HepG2 (cell line): ENCODE measurements at regions not wholly inside any gene's neighbourhood (a gene's known extent, or its start where the extent isn't known, plus 50 kb on each side); places are given as distances from the start of the nearest gene placed in this dataset.

Experiments
- ATAC-seq: fragments of 200-7000 bp; cut with Tn5 transposase; 3 replicates; pipeline ENCODE4 v1.9.1; 2020; ENCODE audit warnings: mild to moderate bottlenecking, moderate library complexity
- BruUV-seq: library from RNA; stranded (reverse); fragments of 400-500 nt; replicated peaks from 2 replicates; lab custom pipeline; 2021; lab: Mats Ljungman, UMichigan
- CTCF ChIA-PET: fragments of 300-600 bp; formaldehyde crosslinking; extraction: SDS; loops from one replicate; lab custom pipeline; 2021; ENCODE audit warnings: low total read pairs, inconsistent platforms, low intra/inter-chr PET ratio; lab: Yijun Ruan, JAX
- POLR2A ChIA-PET: fragments of 350-600 bp; sonication (Branson Sonifier 250); formaldehyde crosslinking; loops from one replicate; lab custom pipeline; 2020; ENCODE audit warnings: antibody characterized with exemption, inconsistent platforms; lab: Yijun Ruan, JAX
- DNase-seq: peaks from one replicate; pipeline ENCODE4 v3.0.0-alpha.2; 2015; ENCODE audit warnings: low spot score
- FAIRE-seq: peaks from 3 replicates; lab custom pipeline; 2011; peaks lifted over from hg19 to GRCh38; lab: Jason Lieb, UNC
- H2AFZ ChIP-seq: one replicate; pipeline ENCODE4 v1.6.1; 2011; ENCODE audit warnings: low read length, inconsistent platforms
- H3K27ac ChIP-seq: fragments of 300-600 bp; 3 replicates; pipeline ENCODE4 v1.8.0; 2011; ENCODE audit warnings: mixed run types, mild to moderate bottlenecking, mixed read lengths, low read length, inconsistent platforms; ENCODE audit not compliant: insufficient read depth; ENCODE audit errors: extremely low read length
- H3K27me3 ChIP-seq, 2 experiments: fragments of 200-600 bp in 1 of 2; 2 replicates in 1 of 2; 3 replicates in 1 of 2; pipeline versions ENCODE4 v1.6.0 to v1.8.0; 2011; ENCODE audit warnings: low read length in 2 of 2, mild to moderate bottlenecking in 2 of 2, moderate library complexity in 2 of 2, inconsistent platforms in 1 of 2; ENCODE audit not compliant: insufficient read depth in 2 of 2, control insufficient read depth in 1 of 2
- H3K36me3 ChIP-seq, 2 experiments: fragments of 200-600 bp in 1 of 2; replicated peaks in 1 of 2; 2 replicates in 1 of 2; 3 replicates in 1 of 2; pipeline versions ENCODE4 v1.5.1 to v1.8.0; 2011; ENCODE audit warnings: low read length in 2 of 2, inconsistent platforms in 1 of 2; ENCODE audit not compliant: insufficient read depth in 2 of 2, control insufficient read depth in 1 of 2
- H3K4me1 ChIP-seq: 2 replicates; pipeline ENCODE4 v1.5.1; 2012; ENCODE audit warnings: low read length, inconsistent platforms; ENCODE audit not compliant: insufficient read depth
- H3K4me2 ChIP-seq: 2 replicates; pipeline ENCODE4 v1.6.0; 2011; ENCODE audit warnings: low read depth, low read length, inconsistent platforms
- H3K4me3 ChIP-seq, 3 experiments: fragments of 200-600 bp in 1 of 3; sonication (generic), shearing (Covaris generic) in 1 of 3; replicated peaks in 1 of 3; 2 replicates each; pipeline ENCODE4 v1.5.1; 2011 to 2016; ENCODE audit warnings: low read length in 3 of 3, inconsistent platforms in 2 of 3, low read depth in 2 of 3, mild to moderate bottlenecking in 2 of 3, control low read depth in 1 of 3, mixed read lengths in 1 of 3; ENCODE audit not compliant: insufficient read depth in 1 of 3
- H3K79me2 ChIP-seq: one replicate; pipeline ENCODE4 v1.6.1; 2011; ENCODE audit warnings: low read length, inconsistent platforms; ENCODE audit not compliant: insufficient read depth
- H3K9ac ChIP-seq: 2 replicates; pipeline ENCODE4 v1.6.0; 2011; ENCODE audit warnings: mild to moderate bottlenecking, low read depth, low read length, inconsistent platforms; ENCODE audit not compliant: insufficient read depth
- H3K9me3 ChIP-seq: 2 replicates; pipeline ENCODE4 v1.5.1; 2012; ENCODE audit warnings: mild to moderate bottlenecking, low read length
- H4K20me1 ChIP-seq: 2 replicates; pipeline ENCODE4 v1.6.0; 2011; ENCODE audit warnings: inconsistent platforms, mild to moderate bottlenecking, low read length, moderate library complexity; ENCODE audit not compliant: insufficient read depth
- ARNTL ChIP-seq: sonication (generic); formaldehyde crosslinking; IDR thresholded peaks from 2 replicates; pipeline ENCODE4 v1.4.0; 2020; ENCODE audit warnings: mild to moderate bottlenecking, missing genetic modification reagents
- ATF4 ChIP-seq, 2 experiments: fragments of 450-650 bp in 1 of 2; sonication (generic) in 1 of 2; formaldehyde crosslinking; IDR thresholded peaks; 2 replicates each; pipeline versions ENCODE4 v1.5.0 to v1.8.0; 2020 to 2022; ENCODE audit warnings: mild to moderate bottlenecking in 1 of 2, missing genetic modification reagents in 1 of 2
- FOSL2 ChIP-seq: sonication (generic); formaldehyde crosslinking; IDR thresholded peaks from 2 replicates; pipeline ENCODE4 v1.4.0; 2020; ENCODE audit warnings: missing genetic modification reagents
- FOXP1 ChIP-seq, 2 experiments: fragments of 450-650 bp in 1 of 2; IDR thresholded peaks; 2 replicates each; pipeline ENCODE4 v1.6.1; 2017 to 2018; ENCODE audit warnings: antibody characterized with exemption in 1 of 2
- GATAD1 ChIP-seq: IDR thresholded peaks from 2 replicates; pipeline ENCODE4 v1.6.1; 2016; ENCODE audit warnings: missing genetic modification reagents, missing compliant biosample characterization
- KLF16 ChIP-seq, 2 experiments: sonication (generic) in 1 of 2; formaldehyde crosslinking in 1 of 2; IDR thresholded peaks; 2 replicates each; pipeline versions ENCODE4 v1.6.1 to v1.8.0; 2016 to 2023; ENCODE audit warnings: missing genetic modification reagents in 2 of 2, missing compliant biosample characterization in 1 of 2
- LBX2 ChIP-seq: sonication (generic); formaldehyde crosslinking; IDR thresholded peaks from 2 replicates; pipeline ENCODE4 v1.5.0; 2020; ENCODE audit warnings: missing genetic modification reagents, mild to moderate bottlenecking, borderline replicate concordance
- NAIF1 ChIP-seq: sonication (generic); formaldehyde crosslinking; IDR thresholded peaks from 2 replicates; pipeline ENCODE4 v1.5.0; 2020; ENCODE audit warnings: mild to moderate bottlenecking, missing genetic modification reagents, borderline replicate concordance
- NFRKB ChIP-seq: fragments of 450-650 bp; IDR thresholded peaks from 2 replicates; pipeline ENCODE4 v1.6.1; 2017
- RBAK ChIP-seq: sonication (generic); formaldehyde crosslinking; IDR thresholded peaks from 2 replicates; pipeline ENCODE4 v1.5.1; 2020; ENCODE audit warnings: mild to moderate bottlenecking, missing genetic modification reagents
- TEAD3 ChIP-seq: optimal IDR thresholded peaks from 2 replicates; pipeline ENCODE3; 2016; ENCODE audit warnings: borderline replicate concordance
- TSC22D2 ChIP-seq: sonication (generic); formaldehyde crosslinking; IDR thresholded peaks from 2 replicates; pipeline ENCODE4 v1.5.1; 2020; ENCODE audit warnings: missing genetic modification reagents, mild to moderate bottlenecking, borderline replicate concordance
- ZNF609 ChIP-seq: sonication (generic); formaldehyde crosslinking; IDR thresholded peaks from 2 replicates; pipeline ENCODE4 v1.4.0; 2020; ENCODE audit warnings: mild to moderate bottlenecking, missing genetic modification reagents, borderline replicate concordance
- WGBS: methylation state at CpG from one replicate; pipeline ENCODE4 v1.1.6; 2017; ENCODE audit warnings: low lambda C conversion rate; 5-methylcytosine and 5-hydroxymethylcytosine counted together
- in situ Hi-C: cut with HindIII; loops from 2 replicates; pipeline ENCODE4 v1.10.0; 2017; ENCODE audit warnings: low pct_unique_long_range_greater_than_20kb; ENCODE audit not compliant: extremely low pct_ligation_motif_present
- intact Hi-C: fragments of 100-400 bp; cut with micrococcal nuclease; formaldehyde crosslinking; loops from one replicate; pipeline ENCODE4 v1.10.0; 2022; ENCODE audit not compliant: unreplicated experiment
- TF ChIP-seq, protein P1 (sequence below): sonication (generic); formaldehyde crosslinking; IDR thresholded peaks from 2 replicates; pipeline ENCODE4 v1.9.0; 2022; ENCODE audit warnings: missing genetic modification reagents, mild to moderate bottlenecking, borderline replicate concordance

GRCh38 chr21:43321111-43321510 is 105.8 kb downstream of the SIK1 start (continued):
- TF ChIP-seq ZNF609 (no peak), NFRKB (no peak), TEAD3 (CRISPR knock-in tag) (no peak), FOSL2 (CRISPR knock-in tag) (peak; percentile 74), TSC22D2 (no peak), GATAD1 (no peak), NAIF1 (no peak)
- TF ChIP-seq, protein P1, sequence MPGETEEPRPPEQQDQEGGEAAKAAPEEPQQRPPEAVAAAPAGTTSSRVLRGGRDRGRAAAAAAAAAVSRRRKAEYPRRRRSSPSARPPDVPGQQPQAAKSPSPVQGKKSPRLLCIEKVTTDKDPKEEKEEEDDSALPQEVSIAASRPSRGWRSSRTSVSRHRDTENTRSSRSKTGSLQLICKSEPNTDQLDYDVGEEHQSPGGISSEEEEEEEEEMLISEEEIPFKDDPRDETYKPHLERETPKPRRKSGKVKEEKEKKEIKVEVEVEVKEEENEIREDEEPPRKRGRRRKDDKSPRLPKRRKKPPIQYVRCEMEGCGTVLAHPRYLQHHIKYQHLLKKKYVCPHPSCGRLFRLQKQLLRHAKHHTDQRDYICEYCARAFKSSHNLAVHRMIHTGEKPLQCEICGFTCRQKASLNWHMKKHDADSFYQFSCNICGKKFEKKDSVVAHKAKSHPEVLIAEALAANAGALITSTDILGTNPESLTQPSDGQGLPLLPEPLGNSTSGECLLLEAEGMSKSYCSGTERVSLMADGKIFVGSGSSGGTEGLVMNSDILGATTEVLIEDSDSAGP (CRISPR knock-in tag), result no peak

DNA sequence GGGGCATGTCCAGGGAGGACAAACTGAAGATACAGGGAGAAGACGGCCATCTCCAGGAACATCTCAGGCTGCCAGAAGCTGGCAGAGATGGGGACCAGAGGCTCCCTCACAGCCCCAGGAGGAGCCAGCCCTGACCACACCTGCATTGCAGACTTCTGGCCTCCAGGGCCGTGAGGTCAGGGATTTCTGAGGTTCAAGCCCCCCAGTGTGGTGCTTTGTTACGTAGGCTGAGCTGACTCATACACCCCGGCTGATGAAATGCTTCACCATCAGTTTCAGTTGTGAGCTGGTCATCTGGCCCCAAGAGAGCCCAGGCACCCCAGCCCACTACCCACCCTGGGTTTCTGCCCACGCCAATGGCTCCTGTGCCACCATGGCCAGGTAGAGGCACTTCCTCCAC is 106.4 kb downstream of the SIK1 start:
- Histone ChIP-seq H3K4me2 (no peak overlapping the region; the same call in 1 of the 2 replicates), H3K9me3 (no peaks in the 10 kb centered on the region), H3K79me2 (no peaks in the 10 kb centered on the region), H3K36me3 (no peaks in the 10 kb centered on the region), H4K20me1 (no peaks in the 10 kb centered on the region), H2AFZ (no peak overlapping the region), H3K27ac (no peak overlapping the region), H3K9ac (no peak overlapping the region), H3K4me3 (peak overlapping the region in 1 of 3 experiments; percentile 5; a peak in 1 of 6 replicates), H3K27me3 (peaks cover 2 to 51% of the 10 kb centered on the region in 2 experiments; a peak in 3 of 5 replicates), H3K4me1 (peaks cover 26% of the 10 kb centered on the region)
- BruUV-seq, result no TSS peak
- DNase-seq (no peak), FAIRE-seq (no peak), ATAC-seq (no peak)
- TF ChIP-seq KLF16 (CRISPR knock-in tag; IDR thresholded peaks at IDR 0.05) (no peak), ARNTL (no peak), RBAK (CRISPR knock-in tag) (peak; percentile 95), ATF4 (CRISPR knock-in tag; IDR thresholded peaks at IDR 0.05) (peak in 1 of 2 experiments; percentile 69; a peak in 2 of 4 replicates), FOXP1 (IDR thresholded peaks at IDR 0.05) (no peak), FOXP1 (CRISPR knock-in tag; IDR thresholded peaks at IDR 0.05) (no peak), LBX2 (no peak), FOSL2 (CRISPR knock-in tag) (peak; percentile 67)
- POLR2A ChIA-PET, result interaction anchor here (0.7 to 1.9 kb wide), 8 partner anchors 8 to 33 kb away, joined by 3 to 10 read pairs (median 4); no protein-coding TSS in a partner anchor
- intact Hi-C loops, result no loop called here
- in situ Hi-C loops, result no loop called here
- WGBS, result 50% methylated on average over 1 of the region's 5 CpGs
- CTCF ChIA-PET, result no interaction called here
